Loucy (cell line): ENCODE measurements at regions not wholly inside any gene's neighbourhood (a gene's known extent, or its start where the extent isn't known, plus 50 kb on each side); places are given as distances from the start of the nearest gene placed in this dataset.

Experiments
- H2AFZ ChIP-seq: fragments of 200-600 bp; sonication (generic); 2 replicates; pipeline ENCODE4 v1.6.0; 2016; ENCODE audit warnings: antibody characterized with exemption, mild to moderate bottlenecking, low read length, moderate library complexity
- H3F3A ChIP-seq: fragments of 200-600 bp; 2 replicates; pipeline ENCODE4 v1.6.0; 2016; ENCODE audit warnings: antibody characterized with exemption, low read depth, mild to moderate bottlenecking
- H3K27me3 ChIP-seq: fragments of 200-600 bp; sonication (generic); 2 replicates; pipeline ENCODE4 v1.6.1; 2014; ENCODE audit warnings: low read length, mild to moderate bottlenecking; ENCODE audit not compliant: insufficient read depth, poor library complexity, severe bottlenecking
- H3K36me3 ChIP-seq: fragments of 200-600 bp; sonication (generic); 2 replicates; pipeline ENCODE4 v1.6.1; 2016; ENCODE audit warnings: low read length; ENCODE audit not compliant: insufficient read depth
- H3K4me1 ChIP-seq: fragments of 200-600 bp; sonication (generic); 2 replicates; pipeline ENCODE4 v1.5.1; 2014; ENCODE audit warnings: low read length, mild to moderate bottlenecking; ENCODE audit not compliant: insufficient read depth, poor library complexity, severe bottlenecking
- H3K4me2 ChIP-seq: fragments of 200-600 bp; sonication (generic); 2 replicates; pipeline ENCODE4 v1.6.0; 2014; ENCODE audit warnings: antibody characterized with exemption, low read length, low read depth, mild to moderate bottlenecking; ENCODE audit not compliant: poor library complexity, severe bottlenecking
- H3K4me3 ChIP-seq: fragments of 200-600 bp; sonication (generic); 2 replicates; pipeline ENCODE4 v1.5.1; 2014; ENCODE audit warnings: low read length, mild to moderate bottlenecking, mixed read lengths; ENCODE audit not compliant: poor library complexity, severe bottlenecking
- H3K79me2 ChIP-seq: fragments of 200-600 bp; sonication (generic); 2 replicates; pipeline ENCODE4 v1.6.1; 2014; ENCODE audit warnings: low read length; ENCODE audit not compliant: insufficient read depth
- H3K9ac ChIP-seq: fragments of 200-600 bp; sonication (generic); 2 replicates; pipeline ENCODE4 v1.6.0; 2014; ENCODE audit warnings: mild to moderate bottlenecking, low read depth, low read length, moderate library complexity; ENCODE audit not compliant: poor library complexity, severe bottlenecking
- H3K9me2 ChIP-seq: fragments of 200-600 bp; sonication (generic); replicated peaks from 2 replicates; pipeline ENCODE4 v1.6.1; 2016; ENCODE audit warnings: low read depth, low read length, mixed read lengths
- H3K9me3 ChIP-seq: fragments of 200-600 bp; sonication (generic); 2 replicates; pipeline ENCODE4 v1.6.1; 2014; ENCODE audit warnings: mild to moderate bottlenecking, antibody characterized with exemption, low read length, low read depth; ENCODE audit not compliant: insufficient read depth
- H4K20me1 ChIP-seq: fragments of 200-600 bp; sonication (generic); 2 replicates; pipeline ENCODE4 v1.6.0; 2014; ENCODE audit warnings: antibody characterized with exemption, low read length, mild to moderate bottlenecking; ENCODE audit not compliant: insufficient read depth, poor library complexity, severe bottlenecking
- CTCF ChIP-seq: fragments of 200-600 bp; sonication (generic); conservative IDR thresholded peaks from 2 replicates; pipeline ENCODE4 v1.5.1; 2014; ENCODE audit warnings: mild to moderate bottlenecking, antibody characterized with exemption, low read length
- EZH2phosphoT487 ChIP-seq: fragments of 200-600 bp; IDR thresholded peaks from 2 replicates; pipeline ENCODE4 v1.6.1; 2018; ENCODE audit warnings: antibody characterized with exemption, mild to moderate bottlenecking, moderate library complexity, borderline replicate concordance

GRCh38 chr18:57908092-57908491 is 105.0 kb upstream of the ATP8B1 start:
- H3K4me3 ChIP-seq, result no peak overlapping the region
- no peaks in the 10 kb centered on the region for H3K9me2 ChIP-seq
- H2AFZ ChIP-seq, result no peak overlapping the region
- no peaks in the 10 kb centered on the region for H3K36me3 ChIP-seq
- H3K9ac ChIP-seq, result no peak overlapping the region
- no peaks in the 10 kb centered on the region for H3K79me2 ChIP-seq
- no peaks in the 10 kb centered on the region for H3F3A ChIP-seq
- TF ChIP-seq EZH2phosphoT487 (no peak), CTCF (no peak)
- H4K20me1 ChIP-seq, result no peaks in the 10 kb centered on the region
- no peaks in the 10 kb centered on the region for H3K27me3 ChIP-seq
- no peak overlapping the region for H3K4me2 ChIP-seq
- no peaks in the 10 kb centered on the region for H3K4me1 ChIP-seq
- no peaks in the 10 kb centered on the region for H3K9me3 ChIP-seq

- no peak overlapping the region for H2AFZ ChIP-seq
These were observed 104.4 kb upstream of the ATP8B1 start for GRCh38 chr18:57907550-57907949.

GRCh38 chr18:57906852-57907251 is 103.7 kb upstream of the ATP8B1 start:
- Histone ChIP-seq H3K9me3 (no peaks in the 10 kb centered on the region), H4K20me1 (no peaks in the 10 kb centered on the region), H3K79me2 (no peaks in the 10 kb centered on the region), H2AFZ (no peak overlapping the region), H3K36me3 (no peaks in the 10 kb centered on the region), H3K4me3 (no peak overlapping the region), H3K9me2 (no peaks in the 10 kb centered on the region), H3K4me2 (no peak overlapping the region), H3K4me1 (no peaks in the 10 kb centered on the region), H3K9ac (no peak overlapping the region), H3K27me3 (no peaks in the 10 kb centered on the region), H3F3A (no peaks in the 10 kb centered on the region)
- TF ChIP-seq CTCF (peak; percentile 33), EZH2phosphoT487 (no peak)

More at GRCh38 chr18:57907550-57907949, 104.4 kb upstream of the ATP8B1 start:
- Histone ChIP-seq H3K4me2 (no peak overlapping the region), H3K9me3 (no peaks in the 10 kb centered on the region), H3F3A (no peaks in the 10 kb centered on the region), H3K9ac (no peak overlapping the region), H3K9me2 (no peaks in the 10 kb centered on the region), H4K20me1 (no peaks in the 10 kb centered on the region), H3K36me3 (no peaks in the 10 kb centered on the region), H3K4me3 (no peak overlapping the region), H3K79me2 (no peaks in the 10 kb centered on the region), H3K4me1 (no peaks in the 10 kb centered on the region), H3K27me3 (no peaks in the 10 kb centered on the region)
- no peak for TF ChIP-seq CTCF
